Gastroesophageal sphincter (tissue), 3 donors: ENCODE measurements at regions not wholly inside any gene's neighbourhood (a gene's known extent, or its start where the extent isn't known, plus 50 kb on each side); places are given as distances from the start of the nearest gene placed in this dataset.

Experiments
- CTCF ChIP-seq, 4 experiments: fragments of 200-600 bp in 2 of 4; fragments of 450-650 bp in 2 of 4; sonication (generic) in 1 of 4; IDR thresholded peaks; one replicate each; pipeline ENCODE4 v1.5.1; 2017 to 2019; ENCODE audit warnings: antibody characterized with exemption in 4 of 4, mild to moderate bottlenecking in 2 of 4, moderate library complexity in 2 of 4
- POLR2A ChIP-seq, 2 donors: fragments of 450-650 bp; IDR thresholded peaks; one replicate each; pipeline ENCODE4 v1.6.1; 2017; ENCODE audit warnings: antibody characterized with exemption in 2 of 2, mild to moderate bottlenecking in 2 of 2, moderate library complexity in 1 of 2

- no peak for TF ChIP-seq POLR2A (IDR thresholded peaks at IDR 0.05)
- TF ChIP-seq CTCF (IDR thresholded peaks at IDR 0.05): no peak
These were observed 558.5 kb upstream of the MGMT start for GRCh38 chr10:128908499-128908898.
